ENCODE measurements at regions not wholly inside any gene's neighbourhood (a gene's known extent, or its start where the extent isn't known, plus 50 kb on each side); places are given as distances from the start of the nearest gene placed in this dataset.

- BruUV-seq (replicated peaks), result no TSS peak
- intact Hi-C loops (cut with micrococcal nuclease), result no loop called here
- POLR2A ChIA-PET (ENCODE audit: unreplicated experiment), result no interaction called here
Measured at GRCh38 chr11:30100495-30100894, 83.7 kb upstream of the KCNA4 start.

More at GRCh38 chr11:30100495-30100894, 83.7 kb upstream of the KCNA4 start:
- H4K91ac ChIP-seq (ENCODE audit: insufficient read depth, low read depth, low read length), result no peak overlapping the region
- no peak overlapping the region for H3K23ac ChIP-seq (ENCODE audit: low read depth, low read length)
- H3K4me3 ChIP-seq (ENCODE audit: insufficient read depth, low read depth, low read length), result no peak overlapping the region
- in situ Hi-C loops (cut with MboI; ENCODE audit: low sequenced_read_pairs) (no loop called here), dilution Hi-C loops (cut with HindIII; ENCODE audit: low sequenced_read_pairs, unreplicated experiment) (no loop called here)
- H3K4me2 ChIP-seq (ENCODE audit: low read depth, low read length), result no peak overlapping the region
- DNase-seq, result no peak
- no peak overlapping the region for H2BK20ac ChIP-seq (ENCODE audit: low read depth, low read length)
- H3K9me3 ChIP-seq (ENCODE audit: control insufficient read depth, insufficient read depth, low read length), result no peaks in the 10 kb centered on the region
- no peaks in the 10 kb centered on the region for H3K9me1 ChIP-seq (ENCODE audit: insufficient read depth, low read length)
- H3K36me3 ChIP-seq (ENCODE audit: control insufficient read depth, insufficient read depth, low read length), result no peaks in the 10 kb centered on the region
- H3K4ac ChIP-seq (ENCODE audit: low read depth, low read length), result no peak overlapping the region
- no peak overlapping the region for H2AK9ac ChIP-seq (replicated peaks; ENCODE audit: low read depth, low read length, poor library complexity)
- H2BK120ac ChIP-seq (ENCODE audit: low read depth, low read length), result no peak overlapping the region
- H3K27me3 ChIP-seq (ENCODE audit: control insufficient read depth, insufficient read depth, low read length), result no peaks in the 10 kb centered on the region
- no peak overlapping the region for H3K9ac ChIP-seq (ENCODE audit: low read depth, low read length)
- ATAC-seq (ENCODE audit: low read depth), result no peak
- H3K18ac ChIP-seq (ENCODE audit: low read depth, low read length), result no peak overlapping the region
- no peak overlapping the region for H3K27ac ChIP-seq (ENCODE audit: insufficient read depth, low read length)
- no peaks in the 10 kb centered on the region for H3K79me1 ChIP-seq (ENCODE audit: low read depth in 1 of 2, low read length in 2 of 2)
- H3K14ac ChIP-seq (replicated peaks; ENCODE audit: low read depth, low read length), result no peak overlapping the region
- no peak overlapping the region for H4K5ac ChIP-seq (ENCODE audit: low read depth, low read length)
- CTCF ChIA-PET, result no interaction called here
- H2AK5ac ChIP-seq (ENCODE audit: low read depth, low read length), result no peak overlapping the region
- H3K4me1 ChIP-seq (ENCODE audit: control insufficient read depth, insufficient read depth, low read length), result no peaks in the 10 kb centered on the region
- no peak overlapping the region for H2AFZ ChIP-seq (replicated peaks; ENCODE audit: low read length, poor library complexity)
- H3K56ac ChIP-seq (ENCODE audit: extremely low read depth, insufficient read depth, low read length), result no peak overlapping the region
- H4K20me1 ChIP-seq (ENCODE audit: insufficient read depth, low read length), result no peaks in the 10 kb centered on the region
- WGBS, 2 experiments (ENCODE audit: extremely low coverage in 2 of 2, insufficient read length in 1 of 2), result no CpG with 5 or more reads among the region's 1 CpG
- no peak overlapping the region for H2BK15ac ChIP-seq (ENCODE audit: low read depth, low read length)
- H2BK5ac ChIP-seq (ENCODE audit: low read depth, low read length, poor library complexity, severe bottlenecking), result no peak overlapping the region
- no peak for TF ChIP-seq MAZ (IDR thresholded peaks at IDR 0.05; ENCODE audit: borderline replicate concordance, low read depth, low read length)
- no peak for TF ChIP-seq MXI1 (IDR thresholded peaks at IDR 0.05; ENCODE audit: borderline replicate concordance, low read depth, low read length)
- no peak for TF ChIP-seq ELK1 (IDR thresholded peaks at IDR 0.05; ENCODE audit: borderline replicate concordance, low read depth, low read length)
- TF ChIP-seq SMC3 (IDR thresholded peaks at IDR 0.05; ENCODE audit: low read depth, low read length), result no peak
- TF ChIP-seq RCOR1 (IDR thresholded peaks at IDR 0.05; ENCODE audit: insufficient replicate concordance, low read length), result no peak
- no peak for TF ChIP-seq POLR2A (IDR thresholded peaks at IDR 0.05; ENCODE audit: low read depth, low read length)
- no peak for TF ChIP-seq RAD21 (IDR thresholded peaks at IDR 0.05; ENCODE audit: low read length)
- TF ChIP-seq MAFK (IDR thresholded peaks at IDR 0.05; ENCODE audit: low read depth, low read length), result no peak
- no peak for TF ChIP-seq CEBPB (IDR thresholded peaks at IDR 0.05; ENCODE audit: low read depth, low read length)
- TF ChIP-seq FOS (IDR thresholded peaks at IDR 0.05; ENCODE audit: low read depth, low read length), result no peak
- H4K8ac ChIP-seq (ENCODE audit: low read depth in 2 of 2, low read length in 2 of 2), result no peak overlapping the region

Measured in IMR-90 (cell line).